Subcutaneous abdominal adipose tissue (tissue), 5 donors: ENCODE measurements at regions not wholly inside any gene's neighbourhood (a gene's known extent, or its start where the extent isn't known, plus 50 kb on each side); places are given as distances from the start of the nearest gene placed in this dataset.
"Not testable (repeated sequence)": the region's sequence is repeated elsewhere in the genome, so short reads cannot be mapped to it uniquely, and the experiment has no call there.

Experiments used
- H3K27ac ChIP-seq: one replicate; pipeline ENCODE4 v1.7.0; 2013; ENCODE audit warnings: low read depth, mild to moderate bottlenecking, inconsistent platforms, low read length, moderate library complexity
- H3K27me3 ChIP-seq, 5 donors: one replicate each; pipeline ENCODE4 v1.7.0; 2013; ENCODE audit warnings: low read length in 5 of 5, inconsistent platforms in 1 of 5; ENCODE audit not compliant: control insufficient read depth in 5 of 5, insufficient read depth in 4 of 5
- H3K36me3 ChIP-seq, 5 donors: one replicate each; pipeline ENCODE4 v1.7.0; 2013; ENCODE audit warnings: low read length in 5 of 5; ENCODE audit not compliant: control insufficient read depth in 5 of 5, insufficient read depth in 5 of 5
- H3K4me1 ChIP-seq, 5 donors: one replicate each; pipeline ENCODE4 v1.7.0; 2013; ENCODE audit warnings: low read length in 5 of 5, mild to moderate bottlenecking in 3 of 5, moderate library complexity in 1 of 5; ENCODE audit not compliant: control insufficient read depth in 5 of 5, insufficient read depth in 5 of 5
- H3K4me3 ChIP-seq, 5 donors: one replicate each; pipeline ENCODE4 v1.7.0; 2013; ENCODE audit warnings: low read length in 5 of 5, low read depth in 1 of 5
- H3K9ac ChIP-seq, 5 donors: one replicate each; pipeline ENCODE4 v1.7.0; 2013; ENCODE audit warnings: low read length in 5 of 5, mild to moderate bottlenecking in 4 of 5, moderate library complexity in 3 of 5
- H3K9me3 ChIP-seq, 5 donors: one replicate each; pipeline ENCODE4 v1.7.0; 2013; ENCODE audit warnings: low read length in 5 of 5; ENCODE audit not compliant: control insufficient read depth in 5 of 5
- donor health status: healthy.
- donor health status: healthy.
- donor health status: healthy.
- donor health status: healthy.
- donor health status: healthy.

DNA sequence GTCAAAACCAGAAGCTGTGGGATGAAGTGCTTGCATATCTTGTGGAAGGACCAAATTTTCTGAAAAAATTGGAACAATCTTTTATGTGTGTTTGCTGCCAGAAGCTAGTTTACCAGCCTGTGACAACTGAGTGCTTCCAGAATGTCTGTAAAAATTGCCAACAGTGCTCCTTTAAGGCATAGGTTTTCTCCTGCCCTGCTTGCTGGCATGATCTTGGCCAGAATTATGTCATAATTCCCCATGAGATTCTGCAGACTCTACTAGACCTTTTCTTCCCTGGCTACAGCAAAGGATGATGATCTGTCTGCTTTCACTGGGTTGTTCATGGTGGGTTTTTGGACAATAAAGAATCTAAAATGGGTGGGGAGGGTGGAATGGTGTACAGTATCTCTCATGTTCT, 196.3 kb upstream of the ZCCHC13 start:
- Histone ChIP-seq H3K27ac (no peak overlapping the region), H3K27me3 (peaks cover 0 to 8% (median 0%) of the 10 kb centered on the region in 5 donors)

GRCh38 chrX:74104356-74105015, 199.5 kb upstream of the ZCCHC13 start:
- Histone ChIP-seq H3K9ac (no peak overlapping the region), H3K27ac (no peak overlapping the region), H3K4me1 (no peaks in the 10 kb centered on the region), H3K36me3 (peaks cover 0 to 21% (median 11%) of the 10 kb centered on the region in 5 donors), H3K9me3 (peaks cover 2 to 18% (median 8%) of the 10 kb centered on the region in 5 donors), H3K27me3 (peaks cover 0 to 8% (median 0%) of the 10 kb centered on the region in 5 donors), H3K4me3 (no peak overlapping the region)

More for the DNA sequence above, 196.3 kb upstream of the ZCCHC13 start:
- no peak overlapping the region for H3K4me3 ChIP-seq
- H3K9me3 ChIP-seq: peaks cover 2 to 21% (median 11%) of the 10 kb centered on the region in 5 donors
- no peak overlapping the region for H3K9ac ChIP-seq
- H3K4me1 ChIP-seq: no peaks in the 10 kb centered on the region
- peaks cover 0 to 21% (median 11%) of the 10 kb centered on the region in 5 donors for H3K36me3 ChIP-seq

- H3K27me3 ChIP-seq, H3K4me3 ChIP-seq, H3K27ac ChIP-seq, H3K36me3 ChIP-seq, H3K9ac ChIP-seq, H3K4me1 ChIP-seq: not testable (repeated sequence)
- peaks cover 0 to 13% (median 2%) of the 10 kb centered on the region in 5 donors for H3K9me3 ChIP-seq
Measured at GRCh38 chrX:74098407-74098806, 205.6 kb upstream of the ZCCHC13 start.

DNA sequence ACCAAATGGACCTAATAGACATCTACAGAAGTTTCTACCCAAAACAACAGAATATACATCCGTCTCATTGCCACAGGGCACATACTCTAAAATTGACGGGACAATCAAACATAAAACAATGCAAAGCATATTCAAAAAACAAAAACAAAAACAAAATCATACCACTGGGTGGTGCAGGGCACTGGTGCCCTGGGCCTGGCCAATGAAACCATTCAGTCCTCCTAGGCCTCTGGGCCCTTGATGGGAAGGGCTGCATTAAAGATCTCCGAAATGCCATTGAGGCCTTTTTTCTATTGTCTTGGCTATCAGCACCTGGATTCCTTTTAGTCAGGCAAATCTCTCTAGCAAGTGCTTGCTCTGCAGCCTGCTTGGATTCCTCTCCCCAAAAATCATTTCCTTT, 213.9 kb upstream of the ZCCHC13 start:
- no peak overlapping the region for H3K27ac ChIP-seq
- H3K36me3 ChIP-seq: no peaks in the 10 kb centered on the region
- H3K9me3 ChIP-seq: peaks cover 2 to 19% (median 8%) of the 10 kb centered on the region in 5 donors
- H3K27me3 ChIP-seq: peaks cover 0 to 9% (median 2%) of the 10 kb centered on the region in 5 donors
- no peak overlapping the region for H3K4me3 ChIP-seq
- no peak overlapping the region for H3K9ac ChIP-seq
- no peaks in the 10 kb centered on the region for H3K4me1 ChIP-seq

- no peak overlapping the region for H3K4me3 ChIP-seq
- no peak overlapping the region for H3K27ac ChIP-seq
- peaks cover 0 to 3% (median 0%) of the 10 kb centered on the region in 5 donors for H3K36me3 ChIP-seq
- peaks cover 0 to 9% (median 2%) of the 10 kb centered on the region in 5 donors for H3K27me3 ChIP-seq
- H3K9me3 ChIP-seq: peaks cover 0 to 19% (median 8%) of the 10 kb centered on the region in 5 donors
- no peaks in the 10 kb centered on the region for H3K4me1 ChIP-seq
- H3K9ac ChIP-seq: no peak overlapping the region
Measured at GRCh38 chrX:74085642-74086236, 218.2 kb upstream of the ZCCHC13 start.

GRCh38 chrX:74080165-74080564, 223.8 kb upstream of the ZCCHC13 start:
- H3K4me1 ChIP-seq: no peaks in the 10 kb centered on the region
- no peak overlapping the region for H3K4me3 ChIP-seq
- no peak overlapping the region for H3K9ac ChIP-seq
- no peak overlapping the region for H3K27ac ChIP-seq
- H3K36me3 ChIP-seq: peaks cover 0 to 4% (median 0%) of the 10 kb centered on the region in 5 donors
- H3K9me3 ChIP-seq: peaks cover 0 to 14% (median 8%) of the 10 kb centered on the region in 5 donors
- H3K27me3 ChIP-seq: peaks cover 0 to 3% (median 0%) of the 10 kb centered on the region in 5 donors

DNA sequence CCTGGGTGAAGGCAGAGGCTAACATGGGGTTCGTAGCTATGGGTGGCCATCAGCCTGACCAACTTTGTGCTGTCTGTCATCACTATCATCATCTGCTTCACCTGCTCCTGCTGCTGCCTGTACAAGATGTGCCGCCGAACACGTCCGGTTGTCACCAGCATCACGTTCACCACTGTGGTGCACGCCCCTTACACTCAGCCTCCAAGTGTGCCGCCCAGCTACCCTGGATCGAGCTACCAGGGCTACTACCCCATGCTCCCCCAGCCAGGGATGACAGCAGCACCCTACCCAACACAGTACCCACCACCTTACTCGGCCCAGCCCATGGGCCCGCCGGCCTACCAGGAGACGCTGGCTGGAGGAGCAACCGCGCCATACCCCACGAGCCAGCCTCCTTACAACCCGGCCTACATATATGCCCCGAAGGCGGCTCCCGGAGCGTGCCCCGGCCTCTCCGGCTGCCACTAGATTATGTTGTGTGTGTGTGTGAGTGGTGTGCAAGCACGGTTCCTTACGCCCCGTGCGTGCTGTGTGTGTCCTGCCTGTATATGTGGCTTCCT, 213.4 kb upstream of the XIST start:
- Histone ChIP-seq H3K27ac (no peak overlapping the region), H3K4me1 (no peaks in the 10 kb centered on the region), H3K4me3 (no peak overlapping the region), H3K27me3 (no peaks in the 10 kb centered on the region), H3K9ac (no peak overlapping the region), H3K9me3 (peaks cover 0 to 13% (median 9%) of the 10 kb centered on the region in 5 donors), H3K36me3 (peaks cover 0 to 8% (median 3%) of the 10 kb centered on the region in 5 donors)

- H3K27me3 ChIP-seq: no peaks in the 10 kb centered on the region
- no peaks in the 10 kb centered on the region for H3K4me1 ChIP-seq
- no peak overlapping the region for H3K9ac ChIP-seq
- H3K27ac ChIP-seq: no peak overlapping the region
- H3K9me3 ChIP-seq: peaks cover 0 to 8% (median 2%) of the 10 kb centered on the region in 5 donors
- H3K36me3 ChIP-seq: no peaks in the 10 kb centered on the region
- no peak overlapping the region for H3K4me3 ChIP-seq
Measured at GRCh38 chrX:74063426-74064155, 211.1 kb upstream of the XIST start.

GRCh38 chrX:74061879-74062278, 209.4 kb upstream of the XIST start:
- peaks cover 0 to 5% (median 0%) of the 10 kb centered on the region in 5 donors for H3K9me3 ChIP-seq
- H3K27ac ChIP-seq: no peak overlapping the region
- no peak overlapping the region for H3K9ac ChIP-seq
- H3K4me3 ChIP-seq: no peak overlapping the region
- no peaks in the 10 kb centered on the region for H3K27me3 ChIP-seq
- no peaks in the 10 kb centered on the region for H3K36me3 ChIP-seq
- no peaks in the 10 kb centered on the region for H3K4me1 ChIP-seq
